Left lung (tissue), 4 donors: ENCODE measurements at regions not wholly inside any gene's neighbourhood (a gene's known extent, or its start where the extent isn't known, plus 50 kb on each side); places are given as distances from the start of the nearest gene placed in this dataset.

Experiments used
- ATAC-seq: fragments of 200-7000 bp; cut with Tn5 transposase; one replicate; pipeline ENCODE4 v1.9.1; 2020; ENCODE audit warnings: moderate library complexity
- DNase-seq, 4 donors: peaks; one replicate each; pipeline ENCODE4 v3.0.0-alpha.2; 2013 to 2020
- H3K27ac ChIP-seq, 2 donors: fragments of 200-600 bp; sonication (generic) in 1 of 2; one replicate each; pipeline versions ENCODE4 v1.5.0 to v1.8.0; 2020 to 2021
- H3K27me3 ChIP-seq, 2 donors: fragments of 200-600 bp; sonication (generic) in 1 of 2; one replicate each; pipeline versions ENCODE4 v1.5.0 to v1.8.0; 2020 to 2021
- H3K36me3 ChIP-seq, 2 donors: fragments of 200-600 bp; sonication (generic) in 1 of 2; one replicate each; pipeline versions ENCODE4 v1.5.0 to v1.8.0; 2020 to 2021
- H3K4me1 ChIP-seq, 2 donors: fragments of 200-600 bp; one replicate each; pipeline ENCODE4 v1.8.0; 2021
- H3K4me3 ChIP-seq, 2 donors: fragments of 200-600 bp; sonication (generic) in 1 of 2; one replicate each; pipeline versions ENCODE4 v1.5.0 to v1.8.0; 2020 to 2021; ENCODE audit warnings: mild to moderate bottlenecking in 1 of 2
- H3K9me3 ChIP-seq, 2 donors: fragments of 200-600 bp; sonication (generic) in 1 of 2; one replicate each; pipeline versions ENCODE4 v1.5.0 to v1.8.0; 2020 to 2021
- CTCF ChIP-seq, 2 donors: fragments of 200-600 bp; sonication (generic) in 1 of 2; IDR thresholded peaks; one replicate each; pipeline versions ENCODE4 v1.5.0 to v1.8.0; 2021; ENCODE audit warnings: antibody characterized with exemption in 2 of 2
- intact Hi-C, 2 donors: fragments of 100-400 bp; cut with DNase I; formaldehyde crosslinking; loops; one replicate each; pipeline versions ENCODE4 v1.11.2 to v1.14.2; 2022
- donor health status: DM: no; HTN: yes; CAD: no.
- donor health status: DM: no; HTN: no; CAD: no.

- Histone ChIP-seq H3K4me3 (no peak overlapping the region), H3K4me1 (no peaks in the 10 kb centered on the region), H3K36me3 (no peaks in the 10 kb centered on the region), H3K9me3 (no peaks in the 10 kb centered on the region), H3K27me3 (no peaks in the 10 kb centered on the region), H3K27ac (no peak overlapping the region)
- ATAC-seq: no peak
- intact Hi-C loops: no loop called here
- no peak for TF ChIP-seq CTCF (IDR thresholded peaks at IDR 0.05)
- no peak for DNase-seq
Observed at GRCh38 chr12:29048787-29049186, 100.3 kb upstream of the FAR2 start.

- H3K27me3 ChIP-seq: no peaks in the 10 kb centered on the region
- no peak for TF ChIP-seq CTCF (IDR thresholded peaks at IDR 0.05)
- DNase-seq (no peak), ATAC-seq (no peak)
- H3K36me3 ChIP-seq: no peaks in the 10 kb centered on the region
- no peak overlapping the region for H3K4me3 ChIP-seq
- H3K27ac ChIP-seq: no peak overlapping the region
- intact Hi-C loops: no loop called here
- no peaks in the 10 kb centered on the region for H3K9me3 ChIP-seq
- no peaks in the 10 kb centered on the region for H3K4me1 ChIP-seq
Observed at GRCh38 chr12:29050503-29050902, 98.6 kb upstream of the FAR2 start.

GRCh38 chr12:29051221-29051620 lies 97.9 kb upstream of the FAR2 start:
- Histone ChIP-seq H3K4me3 (no peak overlapping the region), H3K27me3 (no peaks in the 10 kb centered on the region), H3K4me1 (no peaks in the 10 kb centered on the region), H3K27ac (no peak overlapping the region), H3K9me3 (no peaks in the 10 kb centered on the region), H3K36me3 (no peaks in the 10 kb centered on the region)
- DNase-seq (no peak), ATAC-seq (no peak)
- intact Hi-C loops: no loop called here
- TF ChIP-seq CTCF (IDR thresholded peaks at IDR 0.05): no peak

- no peaks in the 10 kb centered on the region for H3K27me3 ChIP-seq
- H3K27ac ChIP-seq: no peak overlapping the region
- no peak for TF ChIP-seq CTCF (IDR thresholded peaks at IDR 0.05)
- H3K9me3 ChIP-seq: no peaks in the 10 kb centered on the region
- intact Hi-C loops: no loop called here
- no peak overlapping the region for H3K4me3 ChIP-seq
- H3K36me3 ChIP-seq: no peaks in the 10 kb centered on the region
- no peak for ATAC-seq
- DNase-seq: no peak
- H3K4me1 ChIP-seq: no peaks in the 10 kb centered on the region
Observed at GRCh38 chr12:29053567-29053966, 95.5 kb upstream of the FAR2 start.

GRCh38 chr12:29054858-29055663 lies 94.0 kb upstream of the FAR2 start:
- no peak overlapping the region for H3K4me3 ChIP-seq
- no peaks in the 10 kb centered on the region for H3K9me3 ChIP-seq
- ATAC-seq (no peak), DNase-seq (no peak)
- no peaks in the 10 kb centered on the region for H3K4me1 ChIP-seq
- no peaks in the 10 kb centered on the region for H3K27me3 ChIP-seq
- TF ChIP-seq CTCF (IDR thresholded peaks at IDR 0.05): no peak
- intact Hi-C loops: no loop called here
- H3K36me3 ChIP-seq: no peaks in the 10 kb centered on the region
- H3K27ac ChIP-seq: no peak overlapping the region
